ENCODE measurements at regions not wholly inside any gene's neighbourhood (a gene's known extent, or its start where the extent isn't known, plus 50 kb on each side); places are given as distances from the start of the nearest gene placed in this dataset.

- TF ChIP-seq CTCF (IDR thresholded peaks at IDR 0.05; ENCODE audit: borderline replicate concordance, extremely low read depth, low read length, poor library complexity, severe bottlenecking) = no peak
- no peak for TF ChIP-seq EZH2 (IDR thresholded peaks at IDR 0.05; ENCODE audit: borderline replicate concordance, low read depth, low read length, severe bottlenecking)
Measured at GRCh38 chr19:20318616-20319015, 151.6 kb downstream of the ZNF486 start.

Measured in DND-41 (cell line).